HG02870 (cell line): ENCODE measurements at regions not wholly inside any gene's neighbourhood (a gene's known extent, or its start where the extent isn't known, plus 50 kb on each side); places are given as distances from the start of the nearest gene placed in this dataset.
"Not testable (repeated sequence)": the region's sequence is repeated elsewhere in the genome, so short reads cannot be mapped to it uniquely, and the experiment has no call there.

ENCODE experiments used
- ATAC-seq: cut with Tn5 transposase; IDR thresholded peaks from one replicate; pipeline ENCODE4 v1.9.1; 2021; ENCODE audit warnings: mild to moderate bottlenecking, moderate library complexity; ENCODE audit not compliant: unreplicated experiment

GRCh38 chr15:98315971-98316370 is 332.4 kb upstream of the IGF1R start:
- no peak for ATAC-seq

- no peak for ATAC-seq
Observed at GRCh38 chr15:98321896-98322295, 326.4 kb upstream of the IGF1R start.

- no peak for ATAC-seq
Observed at GRCh38 chr15:98322581-98322980, 325.8 kb upstream of the IGF1R start.

GRCh38 chr15:98324341-98324970 is 323.9 kb upstream of the IGF1R start:
- ATAC-seq, result no peak

- no peak for ATAC-seq
Observed at GRCh38 chr15:98326804-98327203, 321.5 kb upstream of the IGF1R start.

GRCh38 chr15:98330258-98330657 is 318.1 kb upstream of the IGF1R start:
- ATAC-seq, result no peak

GRCh38 chr15:98330692-98331435 is 317.5 kb upstream of the IGF1R start:
- no peak for ATAC-seq

- no peak for ATAC-seq
Observed at GRCh38 chr15:98331676-98332075, 316.7 kb upstream of the IGF1R start.

GRCh38 chr15:98333251-98333650 is 315.1 kb upstream of the IGF1R start:
- ATAC-seq, result no peak

- no peak for ATAC-seq
Observed at GRCh38 chr15:98342911-98343310, 305.4 kb upstream of the IGF1R start.

GRCh38 chr15:98344591-98344990 is 303.7 kb upstream of the IGF1R start:
- ATAC-seq, result no peak

- ATAC-seq, result no peak
Observed at GRCh38 chr15:98347001-98347400, 301.3 kb upstream of the IGF1R start.

- ATAC-seq, result no peak
Observed at GRCh38 chr15:98347866-98348265, 300.5 kb upstream of the IGF1R start.

GRCh38 chr15:98350276-98350675 is 298.1 kb upstream of the IGF1R start:
- ATAC-seq, result no peak

- ATAC-seq, result not testable (repeated sequence)
Observed at GRCh38 chr15:98358274-98358673, 290.1 kb upstream of the IGF1R start.

- no peak for ATAC-seq
Observed at GRCh38 chr15:98358971-98359370, 289.4 kb upstream of the IGF1R start.

- ATAC-seq, result no peak
Observed at GRCh38 chr15:98363416-98363815, 284.9 kb upstream of the IGF1R start.

- no peak for ATAC-seq
Observed at GRCh38 chr15:98363955-98364354, 284.4 kb upstream of the IGF1R start.

- ATAC-seq, result no peak
Observed at GRCh38 chr15:98369081-98369716, 279.1 kb upstream of the IGF1R start.

- no peak for ATAC-seq
Observed at GRCh38 chr15:98375513-98376340, 272.6 kb upstream of the IGF1R start.

- ATAC-seq, result no peak
Observed at GRCh38 chr15:98380721-98381120, 267.6 kb upstream of the IGF1R start.
